ENCODE measurements at regions not wholly inside any gene's neighbourhood (a gene's known extent, or its start where the extent isn't known, plus 50 kb on each side); places are given as distances from the start of the nearest gene placed in this dataset.

DNA sequence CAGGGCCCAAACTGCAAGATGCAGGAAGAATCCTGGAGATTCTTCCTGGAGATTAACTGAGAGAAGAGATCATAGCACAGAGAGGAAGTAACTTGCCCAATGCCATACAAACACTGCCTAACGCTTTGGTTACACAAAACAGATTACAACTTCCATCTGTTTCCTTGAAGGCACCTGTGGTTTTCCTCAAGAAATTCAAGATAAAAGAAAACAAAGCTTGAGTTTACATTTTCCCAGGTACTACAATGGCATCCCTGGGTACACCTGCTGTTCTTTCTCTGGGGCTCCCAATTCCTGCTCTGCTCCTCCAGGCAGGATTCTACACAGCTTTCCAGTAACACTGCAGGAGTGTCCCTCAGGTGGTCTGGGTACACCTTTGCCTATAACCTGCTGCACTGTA, 781.9 kb upstream of the ID2 start:
- ChIA-PET RAD21 (ENCODE audit: low non-redundant PET in 1 of 2, low total read pairs in 2 of 2, uncharacterized antibody in 2 of 2, unreplicated experiment in 2 of 2) (no interaction called here), CTCF (no interaction called here), POLR2A (no interaction called here)
- TF ChIP-seq EGR1 (IDR thresholded peaks at IDR 0.05; ENCODE audit: low read depth): no peak
- TF ChIP-seq, protein P1, sequence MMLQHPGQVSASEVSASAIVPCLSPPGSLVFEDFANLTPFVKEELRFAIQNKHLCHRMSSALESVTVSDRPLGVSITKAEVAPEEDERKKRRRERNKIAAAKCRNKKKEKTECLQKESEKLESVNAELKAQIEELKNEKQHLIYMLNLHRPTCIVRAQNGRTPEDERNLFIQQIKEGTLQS (IDR thresholded peaks at IDR 0.05): no peak
- TF ChIP-seq ELF1 (IDR thresholded peaks at IDR 0.05; ENCODE audit: borderline replicate concordance, low read depth): no peak
- no peak for TF ChIP-seq SIN3A (IDR thresholded peaks at IDR 0.05; ENCODE audit: low read depth)
- no peak for TF ChIP-seq EZH2 (IDR thresholded peaks at IDR 0.05)
- no peak for TF ChIP-seq ZFX (IDR thresholded peaks at IDR 0.05)
- TF ChIP-seq CBX3 (IDR thresholded peaks at IDR 0.05; ENCODE audit: low read depth): no peak
- no peak for TF ChIP-seq CEBPB (IDR thresholded peaks at IDR 0.05; ENCODE audit: low read depth)
- TF ChIP-seq SRF (IDR thresholded peaks at IDR 0.05; ENCODE audit: low read depth): no peak
- intact Hi-C loops (cut with micrococcal nuclease): no loop called here
- H3K9me3 ChIP-seq (ENCODE audit: control insufficient read depth in 1 of 2, insufficient read depth in 1 of 2, low read depth in 1 of 2, low read length in 2 of 2): no peaks in the 10 kb centered on the region
- no peaks in the 10 kb centered on the region for H3K36me3 ChIP-seq (ENCODE audit: control insufficient read depth in 1 of 2, insufficient read depth in 2 of 2, low read length in 2 of 2)
- BruUV-seq (replicated peaks): no TSS peak
- ATAC-seq: no peak
- no peaks in the 10 kb centered on the region for H3K9me2 ChIP-seq (ENCODE audit: insufficient read depth)
- no peak for DNase-seq (ENCODE audit: low read depth, low spot score)
- no peak overlapping the region for H2AFZ ChIP-seq (ENCODE audit: low read depth, low read length, poor library complexity, severe bottlenecking)
- H3K4me3 ChIP-seq (replicated peaks in 1 of 2; ENCODE audit: low read depth in 1 of 2, low read length in 2 of 2): no peak overlapping the region
- no peaks in the 10 kb centered on the region for H3K79me2 ChIP-seq (ENCODE audit: insufficient read depth, low read length)
- no peak overlapping the region for H3K4me2 ChIP-seq (ENCODE audit: low read length)
- H4K20me1 ChIP-seq (ENCODE audit: insufficient read depth): no peaks in the 10 kb centered on the region
- H3K27ac ChIP-seq (ENCODE audit: low read depth, low read length): no peak overlapping the region
- H3K4me1 ChIP-seq (ENCODE audit: control insufficient read depth in 1 of 2, insufficient read depth in 2 of 2, low read length in 2 of 2): no peaks in the 10 kb centered on the region
- no peak overlapping the region for H3K9ac ChIP-seq (ENCODE audit: low read length)
- H3K27me3 ChIP-seq (ENCODE audit: insufficient read depth, low read length): peaks cover 9% of the 10 kb centered on the region; the same call in 1 of the 2 replicates

DNA sequence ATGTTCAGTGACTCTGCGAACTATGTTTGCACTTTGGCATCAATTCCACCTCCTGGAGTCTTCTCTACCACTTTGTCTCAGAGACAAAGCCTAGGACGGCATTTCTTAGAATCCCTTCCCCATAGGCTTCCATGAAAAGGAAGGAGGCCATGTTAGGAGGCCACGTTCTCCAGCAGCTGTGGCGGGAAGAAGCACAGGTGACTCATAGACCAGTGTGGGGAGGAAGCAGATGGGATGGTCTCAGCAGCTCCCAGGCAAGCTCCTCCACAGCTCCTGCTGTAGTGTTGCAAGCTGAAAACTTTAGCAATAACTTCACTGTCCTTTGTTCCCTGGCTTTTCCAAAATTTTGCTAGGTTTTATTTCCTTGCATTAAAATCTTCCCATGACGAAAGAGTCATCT, 781.3 kb upstream of the ID2 start:
- no peak overlapping the region for H3K27ac ChIP-seq (ENCODE audit: low read depth, low read length)
- no peaks in the 10 kb centered on the region for H4K20me1 ChIP-seq (ENCODE audit: insufficient read depth)
- no peaks in the 10 kb centered on the region for H3K36me3 ChIP-seq (ENCODE audit: control insufficient read depth in 1 of 2, insufficient read depth in 2 of 2, low read length in 2 of 2)
- CTCF ChIA-PET: no interaction called here
- no peaks in the 10 kb centered on the region for H3K79me2 ChIP-seq (ENCODE audit: insufficient read depth, low read length)
- no peaks in the 10 kb centered on the region for H3K4me1 ChIP-seq (ENCODE audit: control insufficient read depth in 1 of 2, insufficient read depth in 2 of 2, low read length in 2 of 2)
- H3K4me2 ChIP-seq (ENCODE audit: low read length): no peak overlapping the region
- peaks cover 9% of the 10 kb centered on the region; the same call in 1 of the 2 replicates for H3K27me3 ChIP-seq (ENCODE audit: insufficient read depth, low read length)
- no peaks in the 10 kb centered on the region for H3K9me2 ChIP-seq (ENCODE audit: insufficient read depth)
- no peaks in the 10 kb centered on the region for H3K9me3 ChIP-seq (ENCODE audit: control insufficient read depth in 1 of 2, insufficient read depth in 1 of 2, low read depth in 1 of 2, low read length in 2 of 2)
- TF ChIP-seq, protein P2, sequence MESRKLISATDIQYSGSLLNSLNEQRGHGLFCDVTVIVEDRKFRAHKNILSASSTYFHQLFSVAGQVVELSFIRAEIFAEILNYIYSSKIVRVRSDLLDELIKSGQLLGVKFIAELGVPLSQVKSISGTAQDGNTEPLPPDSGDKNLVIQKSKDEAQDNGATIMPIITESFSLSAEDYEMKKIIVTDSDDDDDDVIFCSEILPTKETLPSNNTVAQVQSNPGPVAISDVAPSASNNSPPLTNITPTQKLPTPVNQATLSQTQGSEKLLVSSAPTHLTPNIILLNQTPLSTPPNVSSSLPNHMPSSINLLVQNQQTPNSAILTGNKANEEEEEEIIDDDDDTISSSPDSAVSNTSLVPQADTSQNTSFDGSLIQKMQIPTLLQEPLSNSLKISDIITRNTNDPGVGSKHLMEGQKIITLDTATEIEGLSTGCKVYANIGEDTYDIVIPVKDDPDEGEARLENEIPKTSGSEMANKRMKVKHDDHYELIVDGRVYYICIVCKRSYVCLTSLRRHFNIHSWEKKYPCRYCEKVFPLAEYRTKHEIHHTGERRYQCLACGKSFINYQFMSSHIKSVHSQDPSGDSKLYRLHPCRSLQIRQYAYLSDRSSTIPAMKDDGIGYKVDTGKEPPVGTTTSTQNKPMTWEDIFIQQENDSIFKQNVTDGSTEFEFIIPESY (IDR thresholded peaks at IDR 0.05; ENCODE audit: extremely low read depth, insufficient replicate concordance, low read length): no peak
- BruUV-seq (replicated peaks): no TSS peak
- intact Hi-C loops (cut with micrococcal nuclease): no loop called here
- H3K9ac ChIP-seq (ENCODE audit: low read length): no peak overlapping the region
- RAD21 ChIA-PET (ENCODE audit: low non-redundant PET in 1 of 2, low total read pairs in 2 of 2, uncharacterized antibody in 2 of 2, unreplicated experiment in 2 of 2): no interaction called here
- no peak overlapping the region for H2AFZ ChIP-seq (ENCODE audit: low read depth, low read length, poor library complexity, severe bottlenecking)
- POLR2A ChIA-PET: no interaction called here
- no peak for DNase-seq (ENCODE audit: low read depth, low spot score)
- no peak for ATAC-seq
- H3K4me3 ChIP-seq (replicated peaks in 1 of 2; ENCODE audit: low read depth in 1 of 2, low read length in 2 of 2): no peak overlapping the region
